ENCODE measurements at regions not wholly inside any gene's neighbourhood (a gene's known extent, or its start where the extent isn't known, plus 50 kb on each side); places are given as distances from the start of the nearest gene placed in this dataset.

DNA sequence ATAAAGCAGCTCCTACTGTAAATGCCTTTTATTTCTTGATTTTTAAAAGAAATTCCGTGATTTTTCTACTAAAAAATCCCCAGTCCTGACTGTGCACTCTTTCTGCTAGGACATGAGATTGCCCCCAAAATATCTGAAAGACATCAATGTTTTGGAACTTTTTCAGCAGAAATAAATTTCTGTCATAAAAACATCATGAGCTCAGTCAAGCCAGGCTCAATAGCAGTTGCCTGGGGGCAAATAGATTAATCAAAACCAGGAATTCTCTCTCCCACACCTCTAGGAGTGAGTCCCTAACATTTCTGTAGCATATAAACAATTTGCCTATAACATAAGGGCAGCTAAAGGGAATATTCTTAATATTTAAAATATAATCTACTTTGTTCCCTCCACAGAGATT lies 654.1 kb downstream of the PTPRC start:
- Mint-ChIP-seq H3K27ac (no peak overlapping the region), H3K36me3 (ENCODE audit: low read depth) (no peaks in the 10 kb centered on the region), H3K4me1 (ENCODE audit: low read depth) (no peaks in the 10 kb centered on the region)

GRCh38 chr1:199295107-199295506 lies 656.3 kb downstream of the PTPRC start:
- H3K27ac Mint-ChIP-seq = no peak overlapping the region
- no peaks in the 10 kb centered on the region for H3K36me3 Mint-ChIP-seq (ENCODE audit: low read depth)
- DNase-seq = no peak
- peaks cover 19% of the 10 kb centered on the region for H3K27me3 Mint-ChIP-seq
- no peaks in the 10 kb centered on the region for H3K4me1 Mint-ChIP-seq (ENCODE audit: low read depth)
- no peaks in the 10 kb centered on the region for H3K9me3 Mint-ChIP-seq
- H3K4me3 Mint-ChIP-seq = no peak overlapping the region

More for the DNA sequence above, 654.1 kb downstream of the PTPRC start:
- Mint-ChIP-seq H3K27me3 (peaks cover 17% of the 10 kb centered on the region), H3K4me3 (no peak overlapping the region), H3K9me3 (no peaks in the 10 kb centered on the region)
- DNase-seq = no peak

GRCh38 chr1:199297174-199297573 lies 658.3 kb downstream of the PTPRC start:
- H3K27me3 Mint-ChIP-seq = peaks cover 12% of the 10 kb centered on the region
- H3K4me1 Mint-ChIP-seq (ENCODE audit: low read depth) = peaks cover 6% of the 10 kb centered on the region
- H3K27ac Mint-ChIP-seq = no peak overlapping the region
- no peak for DNase-seq
- H3K4me3 Mint-ChIP-seq = no peak overlapping the region
- no peaks in the 10 kb centered on the region for H3K36me3 Mint-ChIP-seq (ENCODE audit: low read depth)
- H3K9me3 Mint-ChIP-seq = no peaks in the 10 kb centered on the region

DNA sequence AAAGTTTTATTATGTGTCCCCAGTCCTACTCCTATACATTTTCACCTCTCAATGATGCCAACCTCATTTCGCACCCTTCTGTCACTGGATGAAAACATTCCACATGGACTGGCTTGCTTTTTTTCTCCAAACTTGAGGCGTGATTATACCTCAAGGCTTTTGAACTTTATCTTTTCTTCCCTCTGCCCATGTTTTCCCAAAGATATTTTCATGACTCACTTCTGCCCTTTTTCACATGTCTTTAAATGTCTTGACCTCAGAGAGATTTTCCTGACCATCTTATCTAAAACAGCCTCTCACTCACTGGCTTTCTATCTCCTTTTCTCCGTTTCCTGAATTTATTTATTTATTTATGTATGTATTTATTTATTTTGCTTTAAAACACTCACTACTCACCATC lies 659.0 kb downstream of the PTPRC start:
- Mint-ChIP-seq H3K27me3 (peaks cover 12% of the 10 kb centered on the region), H3K36me3 (ENCODE audit: low read depth) (no peaks in the 10 kb centered on the region), H3K27ac (no peak overlapping the region), H3K9me3 (no peaks in the 10 kb centered on the region), H3K4me1 (ENCODE audit: low read depth) (peaks cover 12% of the 10 kb centered on the region), H3K4me3 (no peak overlapping the region)
- no peak for DNase-seq

- Mint-ChIP-seq H3K4me3 (no peak overlapping the region), H3K27me3 (peaks cover 14% of the 10 kb centered on the region), H3K27ac (no peak overlapping the region), H3K36me3 (ENCODE audit: low read depth) (no peaks in the 10 kb centered on the region), H3K9me3 (no peaks in the 10 kb centered on the region), H3K4me1 (ENCODE audit: low read depth) (peaks cover 19% of the 10 kb centered on the region)
- no peak for DNase-seq
Measured at GRCh38 chr1:199298825-199299224, 660.0 kb downstream of the PTPRC start.

GRCh38 chr1:199301472-199302217 lies 662.8 kb downstream of the PTPRC start:
- H3K27ac Mint-ChIP-seq = no peak overlapping the region
- peaks cover 22% of the 10 kb centered on the region for H3K27me3 Mint-ChIP-seq

GRCh38 chr1:199302554-199302953 lies 663.7 kb downstream of the PTPRC start:
- H3K4me1 Mint-ChIP-seq (ENCODE audit: low read depth) = peaks cover 23% of the 10 kb centered on the region
- peaks cover 26% of the 10 kb centered on the region for H3K27me3 Mint-ChIP-seq
- DNase-seq = no peak
- no peak overlapping the region for H3K27ac Mint-ChIP-seq
- H3K4me3 Mint-ChIP-seq = no peak overlapping the region
- H3K36me3 Mint-ChIP-seq (ENCODE audit: low read depth) = no peaks in the 10 kb centered on the region
- no peaks in the 10 kb centered on the region for H3K9me3 Mint-ChIP-seq

More at GRCh38 chr1:199301472-199302217, 662.8 kb downstream of the PTPRC start:
- no peaks in the 10 kb centered on the region for H3K9me3 Mint-ChIP-seq
- DNase-seq = no peak
- H3K36me3 Mint-ChIP-seq (ENCODE audit: low read depth) = no peaks in the 10 kb centered on the region
- H3K4me3 Mint-ChIP-seq = no peak overlapping the region
- peaks cover 21% of the 10 kb centered on the region for H3K4me1 Mint-ChIP-seq (ENCODE audit: low read depth)

DNA sequence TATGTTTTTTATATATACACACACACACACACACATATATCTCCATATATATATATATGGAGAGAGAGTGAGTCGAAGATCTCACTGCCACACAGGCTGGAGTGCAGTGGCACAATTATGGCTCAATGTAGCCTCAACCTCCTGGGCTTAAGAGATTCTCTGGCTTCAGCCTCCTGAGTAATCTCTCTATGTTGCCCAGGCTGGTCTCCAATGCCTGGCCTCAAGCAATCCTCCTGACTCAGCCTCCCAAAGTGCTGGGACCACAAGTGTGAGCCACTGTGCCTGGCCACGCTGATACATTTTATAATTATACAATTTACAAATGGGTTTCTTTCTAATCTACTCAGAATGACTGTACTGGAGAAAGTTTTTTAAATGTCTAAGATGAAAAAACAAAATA lies 664.2 kb downstream of the PTPRC start:
- H3K36me3 Mint-ChIP-seq (ENCODE audit: low read depth) = no peaks in the 10 kb centered on the region
- no peak overlapping the region for H3K4me3 Mint-ChIP-seq
- H3K9me3 Mint-ChIP-seq = no peaks in the 10 kb centered on the region
- H3K4me1 Mint-ChIP-seq (ENCODE audit: low read depth) = peaks cover 26% of the 10 kb centered on the region
- H3K27ac Mint-ChIP-seq = no peak overlapping the region
- no peak for DNase-seq
- peaks cover 26% of the 10 kb centered on the region for H3K27me3 Mint-ChIP-seq

- H3K4me1 Mint-ChIP-seq (ENCODE audit: low read depth) = peaks cover 42% of the 10 kb centered on the region
Measured at GRCh38 chr1:199305053-199305452, 666.2 kb downstream of the PTPRC start.

GRCh38 chr1:199307496-199308264 lies 668.8 kb downstream of the PTPRC start:
- no peak overlapping the region for H3K4me3 Mint-ChIP-seq
- peak overlapping the region; percentile 85 for H3K27ac Mint-ChIP-seq
- DNase-seq = no peak
- peaks cover 45% of the 10 kb centered on the region for H3K4me1 Mint-ChIP-seq (ENCODE audit: low read depth)
- no peaks in the 10 kb centered on the region for H3K36me3 Mint-ChIP-seq (ENCODE audit: low read depth)
- H3K9me3 Mint-ChIP-seq = no peaks in the 10 kb centered on the region
- peaks cover 45% of the 10 kb centered on the region for H3K27me3 Mint-ChIP-seq

More at GRCh38 chr1:199305053-199305452, 666.2 kb downstream of the PTPRC start:
- peaks cover 29% of the 10 kb centered on the region for H3K27me3 Mint-ChIP-seq
- DNase-seq = no peak
- no peaks in the 10 kb centered on the region for H3K9me3 Mint-ChIP-seq
- H3K27ac Mint-ChIP-seq = no peak overlapping the region
- no peaks in the 10 kb centered on the region for H3K36me3 Mint-ChIP-seq (ENCODE audit: low read depth)
- H3K4me3 Mint-ChIP-seq = no peak overlapping the region

DNA sequence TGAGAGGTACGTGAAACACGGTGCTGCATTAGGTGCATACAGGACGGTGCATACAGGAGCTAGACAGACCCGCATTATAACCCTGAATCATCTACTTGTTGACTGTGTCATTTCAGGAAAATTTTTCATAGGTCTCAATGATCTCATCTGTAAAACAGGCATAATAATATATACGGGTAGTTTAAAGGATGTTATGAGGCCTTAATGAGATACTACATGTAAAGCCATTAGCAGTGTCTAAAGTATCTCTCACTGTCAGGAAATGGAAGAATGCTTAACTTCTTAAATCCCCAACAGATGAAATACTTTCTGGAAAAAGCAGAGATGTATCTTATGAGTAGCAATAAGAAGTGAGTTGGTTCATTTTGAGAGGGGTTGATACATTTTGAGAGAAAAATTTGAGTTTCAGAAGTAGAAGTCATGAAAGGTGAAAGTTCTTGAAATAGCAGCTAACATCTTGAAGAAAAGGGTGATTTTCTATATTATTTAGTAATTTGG lies 669.6 kb downstream of the PTPRC start:
- no peaks in the 10 kb centered on the region for H3K36me3 Mint-ChIP-seq (ENCODE audit: low read depth)
- no peak for DNase-seq
- no peaks in the 10 kb centered on the region for H3K9me3 Mint-ChIP-seq
- no peak overlapping the region for H3K4me3 Mint-ChIP-seq
- H3K27me3 Mint-ChIP-seq = peaks cover 45% of the 10 kb centered on the region
- peaks cover 41% of the 10 kb centered on the region for H3K4me1 Mint-ChIP-seq (ENCODE audit: low read depth)
- H3K27ac Mint-ChIP-seq = peak overlapping the region; percentile 85

DNA sequence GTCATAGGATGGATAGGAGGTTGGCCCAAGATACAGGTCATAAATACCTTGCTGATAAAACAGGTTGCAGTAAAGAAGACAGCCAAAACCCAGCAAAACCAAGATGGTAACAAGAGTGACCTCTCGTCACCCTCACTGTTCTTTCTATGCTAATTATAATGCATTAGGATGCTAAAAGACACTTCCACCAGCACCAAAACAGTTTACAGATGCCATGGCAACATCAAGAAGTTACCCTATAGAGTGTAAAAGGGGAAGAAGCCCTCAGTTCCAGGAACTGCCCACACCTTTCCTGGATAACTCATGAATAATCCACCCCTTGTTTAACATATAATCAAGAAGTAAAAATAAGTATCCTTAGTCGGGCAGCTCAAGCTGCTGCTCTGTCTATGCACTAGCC lies 671.9 kb downstream of the PTPRC start:
- Mint-ChIP-seq H3K36me3 (ENCODE audit: low read depth) (no peaks in the 10 kb centered on the region), H3K4me3 (no peak overlapping the region), H3K9me3 (no peaks in the 10 kb centered on the region), H3K27me3 (peaks cover 32% of the 10 kb centered on the region), H3K27ac (no peak overlapping the region), H3K4me1 (ENCODE audit: low read depth) (peaks cover 35% of the 10 kb centered on the region)
- no peak for DNase-seq

- no peak overlapping the region for H3K4me3 Mint-ChIP-seq
- peaks cover 24% of the 10 kb centered on the region for H3K27me3 Mint-ChIP-seq
- no peak overlapping the region for H3K27ac Mint-ChIP-seq
- H3K4me1 Mint-ChIP-seq (ENCODE audit: low read depth) = peaks cover 35% of the 10 kb centered on the region
- no peak for DNase-seq
- H3K36me3 Mint-ChIP-seq (ENCODE audit: low read depth) = no peaks in the 10 kb centered on the region
- H3K9me3 Mint-ChIP-seq = no peaks in the 10 kb centered on the region
Measured at GRCh38 chr1:199311478-199312262, 672.8 kb downstream of the PTPRC start.

- DNase-seq = no peak
- no peaks in the 10 kb centered on the region for H3K36me3 Mint-ChIP-seq (ENCODE audit: low read depth)
- H3K27ac Mint-ChIP-seq = no peak overlapping the region
- no peak overlapping the region for H3K4me3 Mint-ChIP-seq
- no peaks in the 10 kb centered on the region for H3K9me3 Mint-ChIP-seq
- H3K4me1 Mint-ChIP-seq (ENCODE audit: low read depth) = peaks cover 33% of the 10 kb centered on the region
- H3K27me3 Mint-ChIP-seq = peaks cover 21% of the 10 kb centered on the region
Measured at GRCh38 chr1:199312626-199313025, 673.8 kb downstream of the PTPRC start.

Measured in activated T-cell treated with anti-CD3 and anti-CD28 coated beads, Interleukin-2, amount 50 U/mL, for 24 hours (primary cell).